BJ (cell line): ENCODE measurements at regions not wholly inside any gene's neighbourhood (a gene's known extent, or its start where the extent isn't known, plus 50 kb on each side); places are given as distances from the start of the nearest gene placed in this dataset.
A peak's percentile ranks its signal among the peaks of the same experiment; 100 is the strongest.

Experiments
- CTCF ChIA-PET: fragments of 350-600 bp; formaldehyde crosslinking; extraction: SDS; loops from one replicate; lab custom pipeline; 2021; ENCODE audit warnings: antibody characterized with exemption, inconsistent platforms; lab: Yijun Ruan, JAX
- POLR2A ChIA-PET: fragments of 300-600 bp; sonication (Branson Sonifier 250); formaldehyde crosslinking; extraction: SDS; loops from one replicate; lab custom pipeline; 2021; ENCODE audit warnings: antibody characterized with exemption; lab: Charles Lee
- DNase-seq: peaks from one replicate; pipeline ENCODE4 v3.0.0-alpha.2; 2011; ENCODE audit warnings: low read depth
- H3K27me3 ChIP-seq: 2 replicates; pipeline ENCODE4 v1.6.0; 2011; ENCODE audit warnings: low read length; ENCODE audit not compliant: control insufficient read depth, insufficient read depth
- H3K36me3 ChIP-seq: 2 replicates; pipeline ENCODE4 v1.5.1; 2011; ENCODE audit warnings: low read length; ENCODE audit not compliant: control insufficient read depth, insufficient read depth
- H3K4me3 ChIP-seq: 2 replicates; pipeline ENCODE4 v1.5.1; 2011; ENCODE audit warnings: low read depth, mild to moderate bottlenecking, control low read depth, low read length
- CTCF ChIP-seq: IDR thresholded peaks from 2 replicates; pipeline ENCODE4 v1.5.1; 2011; ENCODE audit warnings: low read depth, mild to moderate bottlenecking, control low read depth, inconsistent platforms, low read length, moderate library complexity; ENCODE audit not compliant: insufficient read depth

- POLR2A ChIA-PET = no interaction called here
- DNase-seq = no peak
- Histone ChIP-seq H3K27me3 (no peaks in the 10 kb centered on the region), H3K4me3 (no peak overlapping the region), H3K36me3 (no peaks in the 10 kb centered on the region)
- CTCF ChIA-PET = interaction anchor here (0.6 to 1.4 kb wide), 3 partner anchors 68 to 377 kb away, joined by 3 read pairs; no protein-coding TSS in a partner anchor
- TF ChIP-seq CTCF = no peak
Observed at GRCh38 chr7:80063834-80064233, 70.8 kb upstream of the GNAI1 start.

- peak; percentile 39; the same call in 1 of the 2 replicates for TF ChIP-seq CTCF
- ChIA-PET CTCF (interaction anchor here (0.7 to 4.8 kb wide), 13 partner anchors 10 to 620 kb away, joined by 3 to 26 read pairs (median 4); partner anchors contain the start of gene GNAI1), POLR2A (no interaction called here)
- Histone ChIP-seq H3K36me3 (no peaks in the 10 kb centered on the region), H3K4me3 (no peak overlapping the region), H3K27me3 (no peaks in the 10 kb centered on the region)
- DNase-seq = peak; percentile 50
Observed at GRCh38 chr7:80060218-80060806, 74.3 kb upstream of the GNAI1 start.

GRCh38 chr7:80057488-80057887 is 77.1 kb upstream of the GNAI1 start:
- ChIA-PET CTCF (interaction anchor here (0.9 to 4.8 kb wide), 3 partner anchors 9 to 622 kb away, joined by 3 to 26 read pairs (median 4); no protein-coding TSS in a partner anchor), POLR2A (no interaction called here)
- H3K27me3 ChIP-seq = no peaks in the 10 kb centered on the region
- H3K4me3 ChIP-seq = no peak overlapping the region
- DNase-seq = no peak
- no peak for TF ChIP-seq CTCF
- no peaks in the 10 kb centered on the region for H3K36me3 ChIP-seq

GRCh38 chr7:80054356-80054755 is 80.3 kb upstream of the GNAI1 start:
- Histone ChIP-seq H3K36me3 (no peaks in the 10 kb centered on the region), H3K27me3 (no peaks in the 10 kb centered on the region), H3K4me3 (no peak overlapping the region)
- ChIA-PET CTCF (no interaction called here), POLR2A (no interaction called here)
- DNase-seq = no peak
- TF ChIP-seq CTCF = no peak

- Histone ChIP-seq H3K27me3 (no peaks in the 10 kb centered on the region), H3K36me3 (no peaks in the 10 kb centered on the region), H3K4me3 (no peak overlapping the region)
- no peak for TF ChIP-seq CTCF
- DNase-seq = no peak
- ChIA-PET CTCF (no interaction called here), POLR2A (no interaction called here)
Observed at GRCh38 chr7:80053124-80053523, 81.5 kb upstream of the GNAI1 start.
